NCI-H2171 (cell line): ENCODE measurements at regions not wholly inside any gene's neighbourhood (a gene's known extent, or its start where the extent isn't known, plus 50 kb on each side); places are given as distances from the start of the nearest gene placed in this dataset.

Experiments
- DNase-seq: peaks from one replicate; lab custom pipeline; 2025; lab: John Stamatoyannopoulos, UW

GRCh38 chr11:91866642-91867041 lies 358.0 kb upstream of the FAT3 start:
- DNase-seq: no peak

- DNase-seq: no peak
These were observed 364.0 kb upstream of the FAT3 start for GRCh38 chr11:91860661-91861060.

GRCh38 chr11:91859666-91860065 lies 365.0 kb upstream of the FAT3 start:
- no peak for DNase-seq

- no peak for DNase-seq
These were observed 367.4 kb upstream of the FAT3 start for GRCh38 chr11:91857179-91857578.

GRCh38 chr11:91854780-91855179 lies 369.8 kb upstream of the FAT3 start:
- no peak for DNase-seq

GRCh38 chr11:91854171-91854570 lies 370.4 kb upstream of the FAT3 start:
- no peak for DNase-seq

GRCh38 chr11:91851908-91852307 lies 372.7 kb upstream of the FAT3 start:
- no peak for DNase-seq

DNA sequence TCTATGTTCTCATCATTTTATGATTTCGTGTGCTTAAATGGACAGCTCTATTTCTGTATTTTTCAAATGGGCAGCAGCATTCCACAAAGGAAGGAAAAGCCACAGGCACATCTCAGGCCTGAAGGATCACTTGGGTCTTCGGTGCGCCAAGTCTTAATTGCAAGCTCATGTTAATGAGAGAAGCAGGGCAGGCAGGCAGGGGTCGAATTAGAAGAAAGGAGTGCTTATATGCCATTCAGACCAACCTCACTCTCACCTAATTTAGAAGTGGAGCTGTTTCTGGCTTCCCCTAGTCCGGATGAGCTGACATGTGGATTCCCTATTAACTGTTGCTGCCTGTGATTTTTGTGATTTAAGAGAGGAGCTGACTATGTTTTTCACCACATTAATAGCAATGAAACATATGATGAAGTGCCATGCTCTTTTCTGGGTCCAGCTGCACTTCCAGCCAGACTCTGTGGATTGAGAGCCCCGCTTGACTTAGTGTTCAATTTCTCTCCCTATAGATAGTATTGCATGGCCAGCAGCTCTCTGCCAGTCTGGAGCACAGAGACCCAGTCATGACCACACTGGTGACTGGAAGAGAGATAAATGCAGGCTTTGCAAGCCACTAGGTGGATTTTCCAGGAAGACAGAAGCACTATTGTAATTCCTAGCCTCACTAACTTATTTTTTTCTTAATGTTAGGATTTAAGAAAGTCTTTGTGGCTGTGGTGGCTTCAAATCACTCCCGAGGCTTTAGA lies 373.9 kb upstream of the FAT3 start:
- DNase-seq: no peak

GRCh38 chr11:91850021-91850420 lies 374.6 kb upstream of the FAT3 start:
- no peak for DNase-seq

- no peak for DNase-seq
These were observed 378.0 kb upstream of the FAT3 start for GRCh38 chr11:91846649-91847048.

DNA sequence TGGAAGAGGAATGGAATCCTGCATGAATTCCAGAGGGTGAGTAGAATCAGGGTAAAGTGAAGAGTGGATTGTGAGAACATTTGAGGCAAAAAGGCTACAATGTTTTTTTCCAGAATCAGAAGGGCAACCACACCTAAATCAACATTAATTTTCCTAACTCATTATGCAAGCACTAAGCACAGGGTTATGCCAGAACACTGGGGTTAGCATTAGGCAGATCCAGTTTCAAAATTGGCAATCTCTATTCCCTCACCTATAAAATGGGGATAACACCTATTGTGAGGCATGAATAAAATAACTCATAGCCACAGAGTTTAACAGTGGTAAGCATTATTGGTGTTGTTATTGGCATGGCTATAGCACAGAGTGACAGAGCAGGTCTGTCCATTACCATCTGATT lies 378.6 kb upstream of the FAT3 start:
- no peak for DNase-seq

DNA sequence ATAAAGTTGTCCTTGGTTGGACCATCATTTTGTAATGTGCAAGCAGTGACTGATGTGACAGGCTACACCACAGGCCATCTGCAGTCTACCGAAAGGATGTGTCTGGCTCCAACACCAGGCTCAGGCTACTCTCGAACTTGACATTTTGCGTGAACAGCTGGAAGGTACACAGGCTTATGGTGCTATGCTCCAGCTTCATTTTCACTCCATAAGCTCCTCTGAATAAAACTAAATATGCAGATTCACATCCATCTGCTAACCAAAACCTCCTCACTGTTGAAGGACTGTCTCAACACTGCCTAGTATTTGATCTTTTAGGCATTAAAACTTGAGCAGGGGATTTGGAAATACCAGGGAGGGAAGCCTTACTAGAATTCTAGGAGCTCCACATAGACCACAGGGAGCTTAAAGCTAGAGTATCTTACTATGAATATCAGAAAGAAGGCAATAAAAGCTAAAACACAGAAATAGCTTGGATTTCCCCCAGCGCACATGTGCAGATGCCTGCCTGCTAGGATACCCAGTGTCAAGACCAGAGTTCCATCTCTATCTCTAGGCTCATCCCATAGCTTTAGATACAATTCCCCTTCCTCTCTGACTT lies 383.9 kb upstream of the FAT3 start:
- no peak for DNase-seq

GRCh38 chr11:91837411-91838330 lies 386.9 kb upstream of the FAT3 start:
- DNase-seq: no peak

DNA sequence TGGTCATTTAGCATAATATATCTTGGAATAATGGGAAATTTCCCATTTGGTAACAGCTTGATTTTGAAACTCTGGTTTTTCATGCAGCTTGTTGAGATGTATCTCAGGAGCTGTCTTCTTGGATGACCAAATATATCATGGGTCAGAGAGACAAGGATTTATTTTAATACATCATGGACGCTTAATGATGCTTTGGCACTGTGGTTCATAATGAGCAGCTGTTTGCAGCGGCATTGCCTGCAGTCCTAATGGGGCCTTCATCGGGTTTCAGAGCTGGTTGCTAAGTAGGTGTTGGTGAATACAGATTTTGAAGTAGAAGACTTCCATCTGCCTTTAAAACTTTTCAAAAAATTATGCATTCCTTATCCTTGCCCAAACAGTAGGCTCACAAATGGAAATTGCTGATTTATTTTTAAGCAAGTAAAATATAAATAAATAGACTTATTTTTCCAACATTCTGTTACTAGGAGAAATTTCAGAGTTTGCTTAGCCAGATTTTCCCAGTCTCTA lies 389.5 kb upstream of the FAT3 start:
- DNase-seq: no peak

DNA sequence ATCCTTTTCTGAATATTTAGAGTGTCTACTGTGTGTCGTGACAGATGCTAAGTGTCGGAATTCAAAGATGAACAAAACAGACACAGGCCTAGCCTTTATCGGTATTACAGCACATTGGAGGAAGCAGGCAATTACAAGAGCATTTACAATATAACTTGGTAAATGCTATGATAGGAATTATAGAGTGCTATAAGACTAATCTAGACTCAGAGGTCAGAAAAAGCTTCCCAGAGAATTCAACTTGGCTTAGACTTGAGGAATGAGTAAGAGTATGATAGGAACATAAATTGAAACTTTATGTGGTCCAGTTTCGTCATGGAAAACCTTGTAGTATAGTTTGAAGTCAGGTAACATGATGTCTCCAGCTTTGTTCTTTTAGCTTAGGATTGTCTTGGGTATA lies 395.7 kb upstream of the FAT3 start:
- no peak for DNase-seq

DNA sequence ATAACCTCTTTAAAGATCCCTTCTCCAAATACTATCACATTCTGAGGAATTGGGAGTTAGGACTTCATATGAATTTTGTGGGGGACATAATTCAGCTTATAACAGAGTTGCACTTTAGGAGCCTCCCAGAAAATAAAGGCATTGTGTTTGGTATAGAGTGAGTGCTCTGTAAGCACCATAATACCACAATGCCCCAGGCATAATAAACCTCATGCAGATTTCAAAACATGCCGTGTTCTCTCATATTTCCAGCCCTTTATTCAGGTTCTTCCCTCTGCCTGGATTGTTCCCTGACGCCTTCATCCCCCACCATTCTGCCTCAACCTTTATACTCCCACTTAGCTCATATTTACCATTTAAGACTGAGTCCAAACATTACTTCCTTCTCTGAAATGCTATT lies 398.8 kb upstream of the FAT3 start:
- DNase-seq: no peak

GRCh38 chr11:91823252-91823830 lies 401.3 kb upstream of the FAT3 start:
- no peak for DNase-seq

GRCh38 chr11:91822805-91823204 lies 401.8 kb upstream of the FAT3 start:
- DNase-seq: no peak

DNA sequence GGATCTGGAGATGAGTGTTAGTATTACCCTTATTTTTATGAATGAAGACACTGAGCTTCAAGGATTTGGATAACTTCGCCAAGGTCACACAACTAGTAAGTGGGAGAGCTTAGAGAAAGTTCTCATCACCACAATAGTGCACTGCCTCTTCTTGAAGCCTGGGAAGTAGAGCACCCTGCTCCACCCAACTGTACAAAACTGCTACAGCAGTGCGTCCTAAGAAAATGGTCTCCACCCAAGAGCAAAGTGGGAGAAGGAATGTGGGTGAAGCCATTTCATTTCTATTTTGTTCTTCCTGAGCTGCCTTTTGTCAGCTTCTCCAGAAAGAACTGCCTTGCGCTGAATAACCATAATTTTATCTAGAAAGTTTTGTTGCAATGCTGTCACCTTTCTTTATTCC lies 403.9 kb upstream of the FAT3 start:
- DNase-seq: no peak

GRCh38 chr11:91819777-91820176 lies 404.8 kb upstream of the FAT3 start:
- DNase-seq: no peak

- no peak for DNase-seq
These were observed 405.4 kb upstream of the FAT3 start for GRCh38 chr11:91819195-91819594.

DNA sequence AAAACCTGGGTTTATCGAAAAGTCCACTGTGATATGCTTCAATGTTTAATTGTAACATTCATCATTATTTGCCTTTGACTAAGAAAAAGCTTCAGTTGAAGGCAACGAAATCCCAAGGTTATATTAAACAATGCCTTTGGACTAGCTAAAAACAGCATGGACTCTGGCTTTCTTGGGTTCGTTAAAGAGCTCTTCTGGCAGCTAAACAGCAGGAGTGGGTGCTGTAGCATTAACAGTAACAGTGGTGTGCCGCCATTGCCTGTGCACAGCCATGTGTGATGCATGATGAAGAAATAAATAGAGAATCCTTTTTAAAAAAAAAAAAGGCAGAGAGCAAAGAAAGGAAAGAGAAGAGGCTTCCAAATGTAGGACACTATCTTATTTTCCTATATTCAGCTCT lies 406.6 kb upstream of the FAT3 start:
- DNase-seq: no peak
